ENCODE measurements at regions not wholly inside any gene's neighbourhood (a gene's known extent, or its start where the extent isn't known, plus 50 kb on each side); places are given as distances from the start of the nearest gene placed in this dataset.

DNA sequence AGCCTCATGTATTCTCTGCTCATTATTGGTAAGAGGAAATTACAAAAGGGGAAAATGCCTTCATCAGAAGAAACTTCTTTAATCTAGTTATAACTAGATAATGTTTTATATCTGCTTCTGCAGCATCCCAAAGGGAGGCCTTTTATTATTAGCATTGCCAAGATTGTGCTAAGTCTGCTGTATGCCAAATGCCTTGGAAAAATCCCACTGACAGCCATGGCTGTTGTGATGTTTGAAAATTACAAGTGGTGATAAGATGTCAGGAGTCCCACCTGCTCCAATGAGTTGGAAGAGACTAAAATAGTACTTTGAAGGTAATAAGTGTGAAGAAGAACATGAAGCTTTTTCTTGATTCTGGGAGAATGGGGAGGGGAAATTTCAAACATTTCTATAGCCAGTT, 345.0 kb downstream of the GABRB2 start:
- Mint-ChIP-seq H3K27ac (no peak overlapping the region), H3K36me3 (no peaks in the 10 kb centered on the region), H3K9me3 (peaks cover 25% of the 10 kb centered on the region), H3K27me3 (ENCODE audit: low read depth) (peaks cover 6% of the 10 kb centered on the region), H3K4me1 (no peaks in the 10 kb centered on the region), H3K4me3 (no peak overlapping the region)
- no peak for DNase-seq (ENCODE audit: low spot score in 2 of 2, unreplicated experiment in 2 of 2)
- TF ChIP-seq, protein P1, sequence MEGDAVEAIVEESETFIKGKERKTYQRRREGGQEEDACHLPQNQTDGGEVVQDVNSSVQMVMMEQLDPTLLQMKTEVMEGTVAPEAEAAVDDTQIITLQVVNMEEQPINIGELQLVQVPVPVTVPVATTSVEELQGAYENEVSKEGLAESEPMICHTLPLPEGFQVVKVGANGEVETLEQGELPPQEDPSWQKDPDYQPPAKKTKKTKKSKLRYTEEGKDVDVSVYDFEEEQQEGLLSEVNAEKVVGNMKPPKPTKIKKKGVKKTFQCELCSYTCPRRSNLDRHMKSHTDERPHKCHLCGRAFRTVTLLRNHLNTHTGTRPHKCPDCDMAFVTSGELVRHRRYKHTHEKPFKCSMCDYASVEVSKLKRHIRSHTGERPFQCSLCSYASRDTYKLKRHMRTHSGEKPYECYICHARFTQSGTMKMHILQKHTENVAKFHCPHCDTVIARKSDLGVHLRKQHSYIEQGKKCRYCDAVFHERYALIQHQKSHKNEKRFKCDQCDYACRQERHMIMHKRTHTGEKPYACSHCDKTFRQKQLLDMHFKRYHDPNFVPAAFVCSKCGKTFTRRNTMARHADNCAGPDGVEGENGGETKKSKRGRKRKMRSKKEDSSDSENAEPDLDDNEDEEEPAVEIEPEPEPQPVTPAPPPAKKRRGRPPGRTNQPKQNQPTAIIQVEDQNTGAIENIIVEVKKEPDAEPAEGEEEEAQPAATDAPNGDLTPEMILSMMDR (IDR thresholded peaks at IDR 0.05; ENCODE audit: unreplicated experiment): no peak

DNA sequence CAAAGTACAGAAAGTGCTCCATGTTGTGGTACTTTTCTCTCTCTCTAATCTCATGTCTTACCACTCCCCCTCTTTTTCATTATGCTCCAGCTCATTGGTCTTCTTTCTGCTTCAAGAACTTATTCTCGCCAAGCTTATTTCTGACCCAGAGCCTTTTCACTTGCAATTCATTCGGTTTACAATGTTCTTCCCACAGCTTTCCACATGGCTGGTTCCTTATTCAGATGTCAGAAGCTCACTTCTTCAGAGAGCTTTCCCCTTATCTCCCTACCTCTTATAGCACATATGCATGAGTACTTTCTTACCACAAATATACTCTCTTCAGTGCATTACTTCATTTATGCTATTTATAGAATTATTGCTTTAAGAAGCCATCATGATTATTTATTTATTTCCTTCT, 338.8 kb upstream of the ATP10B start:
- no peaks in the 10 kb centered on the region for H3K36me3 Mint-ChIP-seq
- no peaks in the 10 kb centered on the region for H3K9me3 Mint-ChIP-seq
- no peaks in the 10 kb centered on the region for H3K27me3 Mint-ChIP-seq (ENCODE audit: low read depth)
- DNase-seq (ENCODE audit: low spot score in 2 of 2, unreplicated experiment in 2 of 2): no peak
- peaks cover 6% of the 10 kb centered on the region for H3K4me1 Mint-ChIP-seq
- TF ChIP-seq, protein P1 (IDR thresholded peaks at IDR 0.05; ENCODE audit: unreplicated experiment): no peak
- no peak overlapping the region for H3K4me3 Mint-ChIP-seq
- H3K27ac Mint-ChIP-seq: no peak overlapping the region

DNA sequence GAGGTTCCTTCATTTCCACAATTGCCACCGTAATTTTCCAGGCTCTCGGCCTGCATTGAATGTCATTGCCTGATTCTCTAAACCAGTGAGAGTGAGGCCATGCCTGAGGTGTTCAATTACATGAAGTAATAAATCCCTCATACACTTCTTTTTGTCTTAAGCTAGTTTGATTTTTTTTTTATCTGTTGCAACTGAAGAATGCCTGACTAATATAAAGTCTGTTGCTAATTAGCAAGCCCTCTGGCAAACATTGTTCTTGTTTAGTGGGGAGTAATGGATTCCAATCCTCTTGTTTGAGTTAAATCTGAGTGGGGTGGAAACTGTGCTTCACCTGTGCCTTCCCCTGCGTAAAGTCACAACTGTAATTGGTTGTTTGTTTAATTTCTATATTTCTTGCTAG, 338.1 kb upstream of the ATP10B start:
- Mint-ChIP-seq H3K9me3 (no peaks in the 10 kb centered on the region), H3K4me1 (peaks cover 6% of the 10 kb centered on the region), H3K27ac (no peak overlapping the region), H3K4me3 (no peak overlapping the region), H3K36me3 (no peaks in the 10 kb centered on the region), H3K27me3 (ENCODE audit: low read depth) (no peaks in the 10 kb centered on the region)
- TF ChIP-seq, protein P1 (IDR thresholded peaks at IDR 0.05; ENCODE audit: unreplicated experiment): no peak
- no peak for DNase-seq (ENCODE audit: low spot score in 2 of 2, unreplicated experiment in 2 of 2)

DNA sequence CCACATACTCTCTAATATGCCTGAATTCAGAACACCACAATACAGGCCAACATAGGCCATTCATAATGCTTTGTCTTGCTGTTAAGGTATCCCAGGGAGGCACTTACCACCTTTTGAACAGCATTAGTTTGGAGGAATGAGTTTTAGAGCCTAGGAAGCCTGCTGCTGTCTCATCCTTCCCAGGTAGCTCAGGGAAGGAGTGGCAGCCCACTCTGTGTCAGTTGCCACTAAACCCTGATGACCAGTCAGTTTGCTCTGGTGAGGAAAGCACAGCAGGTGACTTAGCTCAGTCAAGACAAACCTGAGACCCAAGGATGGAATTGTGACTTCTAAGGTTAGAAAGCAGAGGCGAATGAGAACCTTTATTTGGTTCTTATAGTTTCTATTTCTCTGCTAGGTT, 337.4 kb upstream of the ATP10B start:
- H3K27ac Mint-ChIP-seq: no peak overlapping the region
- TF ChIP-seq, protein P1 (IDR thresholded peaks at IDR 0.05; ENCODE audit: unreplicated experiment): no peak
- no peak overlapping the region for H3K4me3 Mint-ChIP-seq
- no peaks in the 10 kb centered on the region for H3K36me3 Mint-ChIP-seq
- no peaks in the 10 kb centered on the region for H3K9me3 Mint-ChIP-seq
- no peaks in the 10 kb centered on the region for H3K27me3 Mint-ChIP-seq (ENCODE audit: low read depth)
- peaks cover 6% of the 10 kb centered on the region for H3K4me1 Mint-ChIP-seq
- DNase-seq (ENCODE audit: low spot score in 2 of 2, unreplicated experiment in 2 of 2): no peak

DNA sequence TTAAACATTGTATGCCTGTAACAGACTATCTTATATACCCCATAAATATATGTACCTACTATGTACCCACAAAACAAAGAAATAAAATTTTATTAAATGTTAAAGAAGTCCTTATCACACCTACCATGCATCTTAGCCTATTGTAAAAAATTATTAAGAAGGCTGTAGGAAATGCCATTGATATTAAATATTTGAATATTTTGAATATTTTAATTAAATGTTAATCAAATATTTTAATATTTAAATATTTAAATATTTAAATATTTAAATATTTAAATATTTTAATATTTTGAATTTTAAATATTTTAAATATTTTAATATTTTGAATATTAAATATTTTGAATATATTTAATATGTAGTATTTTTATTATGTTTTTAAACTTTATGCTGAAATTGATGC, 331.5 kb upstream of the ATP10B start:
- Mint-ChIP-seq H3K27me3 (ENCODE audit: low read depth) (peaks cover 3% of the 10 kb centered on the region), H3K36me3 (no peaks in the 10 kb centered on the region), H3K27ac (no peak overlapping the region), H3K9me3 (peaks cover 12% of the 10 kb centered on the region), H3K4me1 (no peaks in the 10 kb centered on the region), H3K4me3 (no peak overlapping the region)
- DNase-seq (ENCODE audit: low spot score in 2 of 2, unreplicated experiment in 2 of 2): no peak
- TF ChIP-seq, protein P1 (IDR thresholded peaks at IDR 0.05; ENCODE audit: unreplicated experiment): no peak

DNA sequence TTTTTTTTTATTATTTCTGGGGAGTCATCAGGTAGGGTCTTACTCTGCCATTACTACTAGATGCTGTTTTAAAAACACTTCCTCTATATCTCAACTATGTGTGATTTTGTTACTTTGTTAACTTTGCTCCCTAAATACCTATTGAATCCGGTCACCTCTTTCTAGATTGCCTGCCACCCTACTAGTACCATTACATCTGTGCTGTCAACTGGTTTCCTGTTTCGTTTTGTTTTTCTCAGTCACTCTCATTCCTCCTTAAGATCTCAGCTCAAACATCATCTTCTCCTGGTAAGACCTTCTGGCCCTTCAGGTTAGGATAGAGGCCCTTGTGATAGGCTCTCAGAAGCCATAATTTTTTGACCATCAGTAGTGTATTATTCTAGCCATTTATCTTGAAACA, 324.2 kb upstream of the ATP10B start:
- H3K36me3 Mint-ChIP-seq: no peaks in the 10 kb centered on the region
- H3K27ac Mint-ChIP-seq: no peak overlapping the region
- peaks cover 7% of the 10 kb centered on the region for H3K4me1 Mint-ChIP-seq
- H3K4me3 Mint-ChIP-seq: no peak overlapping the region
- H3K9me3 Mint-ChIP-seq: peaks cover 8% of the 10 kb centered on the region
- TF ChIP-seq, protein P1 (IDR thresholded peaks at IDR 0.05; ENCODE audit: unreplicated experiment): no peak
- no peak for DNase-seq (ENCODE audit: low spot score in 2 of 2, unreplicated experiment in 2 of 2)
- no peaks in the 10 kb centered on the region for H3K27me3 Mint-ChIP-seq (ENCODE audit: low read depth)

All from mesothelial cell of epicardium (in vitro differentiated cells).